Fibroblast of mammary gland (primary cell): ENCODE measurements at regions not wholly inside any gene's neighbourhood (a gene's known extent, or its start where the extent isn't known, plus 50 kb on each side); places are given as distances from the start of the nearest gene placed in this dataset.

Experiments
- DNase-seq: peaks from one replicate; pipeline ENCODE4 v3.0.0-alpha.2; 2010; ENCODE audit warnings: low read depth
- H3K4me3 ChIP-seq: 2 replicates; pipeline ENCODE4 v1.5.1; 2011; ENCODE audit warnings: low read depth, mild to moderate bottlenecking, low read length, moderate library complexity; ENCODE audit not compliant: control insufficient read depth
- CTCF ChIP-seq: conservative IDR thresholded peaks from 2 replicates; pipeline ENCODE4 v1.5.1; 2011; ENCODE audit warnings: low read depth, low read length, inconsistent platforms; ENCODE audit not compliant: control insufficient read depth, insufficient read depth

- TF ChIP-seq CTCF: no peak
- DNase-seq: no peak
- no peak overlapping the region for H3K4me3 ChIP-seq
Measured at GRCh38 chr4:112900416-112900815, 149.0 kb upstream of the ANK2 start.

- H3K4me3 ChIP-seq: no peak overlapping the region
- no peak for DNase-seq
- TF ChIP-seq CTCF: no peak
Measured at GRCh38 chr4:112901962-112902411, 147.5 kb upstream of the ANK2 start.

- no peak for TF ChIP-seq CTCF
- DNase-seq: no peak
- H3K4me3 ChIP-seq: no peak overlapping the region
Measured at GRCh38 chr4:112905728-112906127, 143.7 kb upstream of the ANK2 start.

DNA sequence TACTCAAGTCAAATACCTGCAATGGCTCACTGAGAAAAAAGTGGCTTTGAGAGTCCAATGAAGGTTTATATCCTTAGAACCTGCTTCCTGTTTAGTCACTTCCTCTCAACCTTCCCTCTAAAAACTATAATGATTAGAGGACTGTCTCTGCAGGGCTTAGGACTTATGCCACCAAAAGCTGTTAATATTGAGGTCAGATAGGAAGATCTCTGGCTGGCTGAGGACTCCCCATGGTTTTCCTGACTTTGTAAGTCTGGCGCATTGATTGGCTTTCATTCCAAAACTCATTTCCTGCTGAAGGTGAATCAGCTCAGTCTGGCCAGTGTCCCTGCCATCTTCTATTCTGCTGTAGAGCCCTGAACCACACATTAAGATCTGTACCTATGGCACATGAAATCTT is 140.9 kb upstream of the ANK2 start:
- no peak for TF ChIP-seq CTCF
- no peak overlapping the region for H3K4me3 ChIP-seq
- DNase-seq: peak; percentile 28

DNA sequence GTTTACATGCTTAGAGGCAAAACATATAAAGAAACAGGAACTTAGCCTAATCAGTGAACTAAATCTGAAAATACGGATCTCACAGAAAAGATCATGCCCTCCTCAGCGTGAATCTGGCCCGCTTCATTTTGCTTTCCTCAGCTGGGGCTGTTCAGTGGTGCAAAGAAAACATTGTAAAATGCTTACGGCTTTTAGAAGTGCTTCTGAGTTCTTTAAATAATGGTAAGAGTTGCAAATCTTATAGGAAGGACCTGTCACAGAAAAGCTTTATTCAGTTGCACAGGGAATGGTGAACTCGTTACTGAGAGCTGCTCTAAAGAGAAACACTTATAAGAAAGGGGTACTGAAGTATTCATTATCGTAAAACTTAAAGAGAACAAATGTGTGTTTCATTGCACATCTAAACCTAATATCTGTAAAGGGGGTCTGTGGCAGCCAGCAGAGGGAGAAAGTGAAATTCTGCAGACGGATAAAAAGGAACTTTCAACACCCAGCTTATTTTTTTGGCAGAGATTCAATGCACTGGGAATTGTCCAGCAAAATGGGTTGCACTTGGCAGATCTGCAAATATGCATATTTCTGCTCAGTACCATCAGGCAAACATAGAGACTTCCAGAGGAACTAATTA is 139.2 kb upstream of the ANK2 start:
- peak; percentile 73 for DNase-seq
- peak; percentile 28 for TF ChIP-seq CTCF
- peak overlapping the region; percentile 5 for H3K4me3 ChIP-seq

DNA sequence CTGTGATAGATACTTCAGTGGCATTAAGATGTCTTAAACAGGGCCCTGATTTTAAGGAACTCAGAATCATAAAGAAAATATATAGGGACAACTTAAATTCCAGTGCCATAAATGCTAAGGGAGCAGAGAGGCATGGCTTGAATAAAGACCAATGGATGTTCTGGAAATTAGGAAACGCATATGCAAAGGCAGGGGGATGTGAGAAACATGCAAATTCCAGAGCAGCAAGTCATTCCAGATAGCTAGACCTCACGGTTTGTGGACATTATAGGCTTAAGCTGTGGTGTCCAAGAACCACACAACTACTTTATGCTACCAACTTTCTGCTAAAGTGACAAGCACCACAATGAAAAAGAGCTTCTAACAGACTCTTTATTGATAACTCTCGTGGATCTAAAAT is 132.6 kb upstream of the ANK2 start:
- no peak for TF ChIP-seq CTCF
- no peak overlapping the region for H3K4me3 ChIP-seq
- no peak for DNase-seq

- H3K4me3 ChIP-seq: no peak overlapping the region
- no peak for DNase-seq
- no peak for TF ChIP-seq CTCF
Measured at GRCh38 chr4:112923516-112923915, 125.9 kb upstream of the ANK2 start.
